Activated T-helper 2 cell treated with anti-CD3 and anti-CD28 coated beads, Interferon-gamma antibody, Interleukin-2, Interleukin-4, amounts not matched to agents 10 μg/mL and 5 μg/mL and 100 μg/mL, durations not matched to agents 14 hours and 24 hours and 36 hours (primary cell): ENCODE measurements at regions not wholly inside any gene's neighbourhood (a gene's known extent, or its start where the extent isn't known, plus 50 kb on each side); places are given as distances from the start of the nearest gene placed in this dataset.

Source experiments
- DNase-seq: peaks from one replicate; pipeline ENCODE4 v3.0.0; 2021; ENCODE audit warnings: low spot score
- H3K27ac Mint-ChIP-seq: one replicate; pipeline ENCODE4 v1.8.0; 2021; ENCODE audit warnings: mixed read lengths
- H3K27me3 Mint-ChIP-seq: one replicate; pipeline ENCODE4 v1.8.0; 2021; ENCODE audit warnings: low read depth, mixed read lengths
- H3K36me3 Mint-ChIP-seq: one replicate; pipeline ENCODE4 v1.8.0; 2021; ENCODE audit warnings: low read depth, mixed read lengths
- H3K4me1 Mint-ChIP-seq: one replicate; pipeline ENCODE4 v1.8.0; 2021; ENCODE audit warnings: low read depth, mixed read lengths
- H3K4me3 Mint-ChIP-seq: one replicate; pipeline ENCODE4 v1.8.0; 2021; ENCODE audit warnings: low read depth, mild to moderate bottlenecking, moderate library complexity, mixed read lengths
- H3K9me3 Mint-ChIP-seq: one replicate; pipeline ENCODE4 v1.8.0; 2021; ENCODE audit warnings: mixed read lengths
- intact Hi-C: fragments of 100-400 bp; cut with micrococcal nuclease; formaldehyde crosslinking; loops from one replicate; pipeline ENCODE4 v1.15.1; 2023

- H3K27ac Mint-ChIP-seq = no peak overlapping the region
- DNase-seq = no peak
- peaks cover 30% of the 10 kb centered on the region for H3K9me3 Mint-ChIP-seq
- H3K36me3 Mint-ChIP-seq = peaks cover 29% of the 10 kb centered on the region
- H3K27me3 Mint-ChIP-seq = no peaks in the 10 kb centered on the region
- intact Hi-C loops = loop anchor here (10.0 kb wide), 1 partner anchor 438 kb away; the partner anchor contains the start of gene FGF9
- H3K4me1 Mint-ChIP-seq = peaks cover 59% of the 10 kb centered on the region
- H3K4me3 Mint-ChIP-seq = no peak overlapping the region
Measured at GRCh38 chr13:22112956-22113745, 442.3 kb downstream of the FGF9 start.

GRCh38 chr13:22114630-22115311, 443.9 kb downstream of the FGF9 start:
- DNase-seq = peak; percentile 31
- peaks cover 51% of the 10 kb centered on the region for H3K4me1 Mint-ChIP-seq
- H3K36me3 Mint-ChIP-seq = peaks cover 29% of the 10 kb centered on the region
- intact Hi-C loops = loop anchor here (1.0 to 10.0 kb wide), 5 partner anchors 7 to 440 kb away; partner anchors contain the start of gene FGF9
- no peaks in the 10 kb centered on the region for H3K27me3 Mint-ChIP-seq
- peak overlapping the region; percentile 91 for H3K27ac Mint-ChIP-seq
- no peak overlapping the region for H3K4me3 Mint-ChIP-seq
- H3K9me3 Mint-ChIP-seq = peaks cover 30% of the 10 kb centered on the region

GRCh38 chr13:22118158-22118557, 447.3 kb downstream of the FGF9 start:
- Mint-ChIP-seq H3K27me3 (no peaks in the 10 kb centered on the region), H3K4me1 (peaks cover 29% of the 10 kb centered on the region), H3K4me3 (no peak overlapping the region), H3K36me3 (peaks cover 20% of the 10 kb centered on the region), H3K9me3 (peaks cover 14% of the 10 kb centered on the region), H3K27ac (no peak overlapping the region)
- no peak for DNase-seq
- intact Hi-C loops = loop anchor here (10.0 kb wide), 1 partner anchor 443 kb away; the partner anchor contains the start of gene FGF9

- intact Hi-C loops = loop anchor here (10.0 kb wide), 1 partner anchor 154 kb away; no protein-coding TSS in a partner anchor
Measured at GRCh38 chr13:22120646-22121045, 449.8 kb downstream of the FGF9 start.

GRCh38 chr13:22121146-22121739, 450.4 kb downstream of the FGF9 start:
- Mint-ChIP-seq H3K36me3 (peaks cover 3% of the 10 kb centered on the region), H3K27ac (no peak overlapping the region), H3K9me3 (peaks cover 1% of the 10 kb centered on the region), H3K4me3 (no peak overlapping the region), H3K27me3 (no peaks in the 10 kb centered on the region), H3K4me1 (peaks cover 22% of the 10 kb centered on the region)
- intact Hi-C loops = loop anchor here (10.0 kb wide), 1 partner anchor 154 kb away; no protein-coding TSS in a partner anchor
- DNase-seq = no peak

More at GRCh38 chr13:22120646-22121045, 449.8 kb downstream of the FGF9 start:
- no peaks in the 10 kb centered on the region for H3K27me3 Mint-ChIP-seq
- H3K4me3 Mint-ChIP-seq = no peak overlapping the region
- peaks cover 3% of the 10 kb centered on the region for H3K9me3 Mint-ChIP-seq
- peaks cover 18% of the 10 kb centered on the region for H3K4me1 Mint-ChIP-seq
- DNase-seq = no peak
- H3K27ac Mint-ChIP-seq = no peak overlapping the region
- H3K36me3 Mint-ChIP-seq = peaks cover 4% of the 10 kb centered on the region

GRCh38 chr13:22126433-22127021, 455.7 kb downstream of the FGF9 start:
- peak overlapping the region; percentile 22 for H3K4me3 Mint-ChIP-seq
- H3K36me3 Mint-ChIP-seq = peaks cover 6% of the 10 kb centered on the region
- no peaks in the 10 kb centered on the region for H3K27me3 Mint-ChIP-seq
- DNase-seq = no peak
- intact Hi-C loops = loop anchor here (1.0 to 10.0 kb wide), 5 partner anchors 12 to 148 kb away; no protein-coding TSS in a partner anchor
- H3K4me1 Mint-ChIP-seq = peaks cover 41% of the 10 kb centered on the region
- H3K9me3 Mint-ChIP-seq = peaks cover 28% of the 10 kb centered on the region
- peak overlapping the region; percentile 22 for H3K27ac Mint-ChIP-seq

- H3K36me3 Mint-ChIP-seq = peaks cover 6% of the 10 kb centered on the region
- H3K4me1 Mint-ChIP-seq = peaks cover 41% of the 10 kb centered on the region
- no peak overlapping the region for H3K4me3 Mint-ChIP-seq
- intact Hi-C loops = loop anchor here (5.0 to 10.0 kb wide), 3 partner anchors 35 to 147 kb away; no protein-coding TSS in a partner anchor
- H3K9me3 Mint-ChIP-seq = peaks cover 29% of the 10 kb centered on the region
- H3K27ac Mint-ChIP-seq = peak overlapping the region; percentile 0
- no peak for DNase-seq
- H3K27me3 Mint-ChIP-seq = no peaks in the 10 kb centered on the region
Measured at GRCh38 chr13:22127277-22128164, 456.6 kb downstream of the FGF9 start.

- H3K36me3 Mint-ChIP-seq = peaks cover 6% of the 10 kb centered on the region
- no peak for DNase-seq
- no peaks in the 10 kb centered on the region for H3K27me3 Mint-ChIP-seq
- no peak overlapping the region for H3K4me3 Mint-ChIP-seq
- peaks cover 41% of the 10 kb centered on the region for H3K4me1 Mint-ChIP-seq
- intact Hi-C loops = loop anchor here (5.0 to 10.0 kb wide), 3 partner anchors 34 to 146 kb away; no protein-coding TSS in a partner anchor
- H3K9me3 Mint-ChIP-seq = peaks cover 29% of the 10 kb centered on the region
- H3K27ac Mint-ChIP-seq = no peak overlapping the region
Measured at GRCh38 chr13:22128441-22129408, 457.9 kb downstream of the FGF9 start.

- H3K9me3 Mint-ChIP-seq = peaks cover 29% of the 10 kb centered on the region
- no peak for DNase-seq
- H3K27me3 Mint-ChIP-seq = no peaks in the 10 kb centered on the region
- no peak overlapping the region for H3K4me3 Mint-ChIP-seq
- intact Hi-C loops = no loop called here
- peaks cover 33% of the 10 kb centered on the region for H3K4me1 Mint-ChIP-seq
- H3K36me3 Mint-ChIP-seq = peaks cover 6% of the 10 kb centered on the region
- peak overlapping the region; percentile 24 for H3K27ac Mint-ChIP-seq
Measured at GRCh38 chr13:22130254-22130653, 459.4 kb downstream of the FGF9 start.

GRCh38 chr13:22134261-22134660, 463.4 kb downstream of the FGF9 start:
- Mint-ChIP-seq H3K36me3 (peaks cover 6% of the 10 kb centered on the region), H3K4me1 (peaks cover 18% of the 10 kb centered on the region), H3K4me3 (no peak overlapping the region), H3K27ac (no peak overlapping the region), H3K9me3 (peaks cover 18% of the 10 kb centered on the region), H3K27me3 (no peaks in the 10 kb centered on the region)
- DNase-seq = no peak
- intact Hi-C loops = no loop called here

GRCh38 chr13:22135446-22135845, 464.6 kb downstream of the FGF9 start:
- intact Hi-C loops = no loop called here
- Mint-ChIP-seq H3K27ac (no peak overlapping the region), H3K36me3 (no peaks in the 10 kb centered on the region)

More at GRCh38 chr13:22135446-22135845, 464.6 kb downstream of the FGF9 start:
- Mint-ChIP-seq H3K4me1 (peaks cover 13% of the 10 kb centered on the region), H3K9me3 (peaks cover 9% of the 10 kb centered on the region), H3K27me3 (peaks cover 1% of the 10 kb centered on the region), H3K4me3 (no peak overlapping the region)
- DNase-seq = no peak
